ENCODE measurements at regions not wholly inside any gene's neighbourhood (a gene's known extent, or its start where the extent isn't known, plus 50 kb on each side); places are given as distances from the start of the nearest gene placed in this dataset.

DNA sequence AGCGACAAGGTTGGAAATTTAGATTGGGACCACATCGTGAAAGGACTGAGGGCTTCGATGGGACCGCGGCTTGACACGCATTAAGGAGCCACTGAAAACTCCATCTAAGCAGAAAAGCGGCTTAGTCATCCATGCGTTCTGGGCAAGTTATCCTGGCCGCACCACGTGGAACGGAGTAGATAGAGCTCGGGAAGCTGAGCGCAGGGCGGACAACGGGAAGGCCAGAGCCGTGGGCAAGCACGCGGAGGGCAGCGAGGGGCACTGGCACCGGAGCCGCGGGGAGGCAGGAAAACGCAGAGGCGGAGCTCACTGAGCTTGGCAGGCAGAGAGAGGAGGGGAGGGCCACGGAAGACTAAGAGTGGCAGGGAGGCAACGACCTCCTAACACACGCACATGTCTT is 61.3 kb upstream of the VGLL4 start:
- intact Hi-C loops (cut with DNase I), result no loop called here
- 82 to 88% methylated on average over 27 of the region's 27 CpGs for WGBS, 2 donors
- H3K27ac ChIP-seq, result no peak overlapping the region
- H3K9me3 ChIP-seq, result peaks cover 0 to 7% (median 4%) of the 10 kb centered on the region in 11 donors
- H3K36me3 ChIP-seq, result peaks cover 0 to 28% (median 7%) of the 10 kb centered on the region in 9 donors
- ATAC-seq (no peak), DNase-seq (peak in 1 of 2 donors; percentile 22)
- no peak overlapping the region for H3K4me3 ChIP-seq
- no peaks in the 10 kb centered on the region for H3K27me3 ChIP-seq
- TF ChIP-seq, protein P1, sequence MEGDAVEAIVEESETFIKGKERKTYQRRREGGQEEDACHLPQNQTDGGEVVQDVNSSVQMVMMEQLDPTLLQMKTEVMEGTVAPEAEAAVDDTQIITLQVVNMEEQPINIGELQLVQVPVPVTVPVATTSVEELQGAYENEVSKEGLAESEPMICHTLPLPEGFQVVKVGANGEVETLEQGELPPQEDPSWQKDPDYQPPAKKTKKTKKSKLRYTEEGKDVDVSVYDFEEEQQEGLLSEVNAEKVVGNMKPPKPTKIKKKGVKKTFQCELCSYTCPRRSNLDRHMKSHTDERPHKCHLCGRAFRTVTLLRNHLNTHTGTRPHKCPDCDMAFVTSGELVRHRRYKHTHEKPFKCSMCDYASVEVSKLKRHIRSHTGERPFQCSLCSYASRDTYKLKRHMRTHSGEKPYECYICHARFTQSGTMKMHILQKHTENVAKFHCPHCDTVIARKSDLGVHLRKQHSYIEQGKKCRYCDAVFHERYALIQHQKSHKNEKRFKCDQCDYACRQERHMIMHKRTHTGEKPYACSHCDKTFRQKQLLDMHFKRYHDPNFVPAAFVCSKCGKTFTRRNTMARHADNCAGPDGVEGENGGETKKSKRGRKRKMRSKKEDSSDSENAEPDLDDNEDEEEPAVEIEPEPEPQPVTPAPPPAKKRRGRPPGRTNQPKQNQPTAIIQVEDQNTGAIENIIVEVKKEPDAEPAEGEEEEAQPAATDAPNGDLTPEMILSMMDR (IDR thresholded peaks at IDR 0.05), result no peak
- no peaks in the 10 kb centered on the region for H3K4me1 ChIP-seq

- no peaks in the 10 kb centered on the region for H3K4me1 ChIP-seq
- DNase-seq, result no peak
- H3K9me3 ChIP-seq, result no peaks in the 10 kb centered on the region
- WGBS, 2 donors, result 87 to 92% methylated on average over 4 of the region's 4 CpGs
- peaks cover 0 to 45% (median 7%) of the 10 kb centered on the region in 9 donors for H3K36me3 ChIP-seq
- intact Hi-C loops (cut with DNase I), result no loop called here
- H3K4me3 ChIP-seq, result no peak overlapping the region
- no peak overlapping the region for H3K27ac ChIP-seq
- ATAC-seq, result no peak
- H3K27me3 ChIP-seq, result no peaks in the 10 kb centered on the region
- TF ChIP-seq, protein P1 (IDR thresholded peaks at IDR 0.05), result no peak
Measured at GRCh38 chr3:11703146-11703545, 59.4 kb upstream of the VGLL4 start.

GRCh38 chr3:11699083-11699427 is 55.3 kb upstream of the VGLL4 start:
- WGBS, 2 donors, result 97% methylated on average over 2 of the region's 2 CpGs
- Histone ChIP-seq H3K9me3 (no peaks in the 10 kb centered on the region), H3K27me3 (no peaks in the 10 kb centered on the region), H3K4me1 (peaks cover 0 to 7% (median 0%) of the 10 kb centered on the region in 9 donors), H3K27ac (no peak overlapping the region), H3K4me3 (no peak overlapping the region), H3K36me3 (peaks cover 0 to 46% (median 7%) of the 10 kb centered on the region in 9 donors)
- TF ChIP-seq, protein P1 (IDR thresholded peaks at IDR 0.05), result no peak
- DNase-seq (no peak), ATAC-seq (no peak)
- intact Hi-C loops (cut with DNase I), result no loop called here

- no peaks in the 10 kb centered on the region for H3K9me3 ChIP-seq
- intact Hi-C loops (cut with DNase I), result no loop called here
- TF ChIP-seq, protein P1 (IDR thresholded peaks at IDR 0.05), result no peak
- H3K27ac ChIP-seq, result no peak overlapping the region
- peaks cover 0 to 46% (median 7%) of the 10 kb centered on the region in 9 donors for H3K36me3 ChIP-seq
- peaks cover 0 to 7% (median 0%) of the 10 kb centered on the region in 9 donors for H3K4me1 ChIP-seq
- DNase-seq (no peak), ATAC-seq (no peak)
- no peaks in the 10 kb centered on the region for H3K27me3 ChIP-seq
- 96% methylated on average over 7 of the region's 7 CpGs for WGBS, 2 donors
- H3K4me3 ChIP-seq, result no peak overlapping the region
Measured at GRCh38 chr3:11698326-11699082, 54.8 kb upstream of the VGLL4 start.

All from heart right ventricle (tissue), 16 donors.